GM21576 (cell line): ENCODE measurements at regions not wholly inside any gene's neighbourhood (a gene's known extent, or its start where the extent isn't known, plus 50 kb on each side); places are given as distances from the start of the nearest gene placed in this dataset.
"Not testable (repeated sequence)": the region's sequence is repeated elsewhere in the genome, so short reads cannot be mapped to it uniquely, and the experiment has no call there.

Experiments
- ATAC-seq: cut with Tn5 transposase; IDR thresholded peaks from one replicate; pipeline ENCODE4 v1.9.1; 2021; ENCODE audit warnings: mild to moderate bottlenecking, moderate library complexity; ENCODE audit not compliant: unreplicated experiment

- ATAC-seq: no peak
Measured at GRCh38 chr1:47680815-47681475, 243.1 kb downstream of the FOXD2 start.

- ATAC-seq: no peak
Measured at GRCh38 chr1:47681735-47682134, 243.9 kb downstream of the FOXD2 start.

GRCh38 chr1:47682198-47682597, 244.4 kb downstream of the FOXD2 start:
- no peak for ATAC-seq

- no peak for ATAC-seq
Measured at GRCh38 chr1:47682786-47683350, 245.0 kb downstream of the FOXD2 start.

- no peak for ATAC-seq
Measured at GRCh38 chr1:47683401-47683800, 245.6 kb downstream of the FOXD2 start.

- ATAC-seq: no peak
Measured at GRCh38 chr1:47684518-47684917, 246.7 kb downstream of the FOXD2 start.

- ATAC-seq: no peak
Measured at GRCh38 chr1:47684964-47685762, 247.3 kb downstream of the FOXD2 start.

GRCh38 chr1:47685763-47686066, 247.9 kb downstream of the FOXD2 start:
- no peak for ATAC-seq

- ATAC-seq: no peak
Measured at GRCh38 chr1:47686731-47687630, 249.1 kb downstream of the FOXD2 start.

GRCh38 chr1:47687631-47688460, 250.0 kb downstream of the FOXD2 start:
- ATAC-seq: no peak

GRCh38 chr1:47688461-47689296, 250.8 kb downstream of the FOXD2 start:
- ATAC-seq: no peak

- ATAC-seq: no peak
Measured at GRCh38 chr1:47689894-47690293, 252.1 kb downstream of the FOXD2 start.

GRCh38 chr1:47690341-47691250, 252.8 kb downstream of the FOXD2 start:
- ATAC-seq: no peak

GRCh38 chr1:47691293-47691692, 253.4 kb downstream of the FOXD2 start:
- ATAC-seq: not testable (repeated sequence)

- no peak for ATAC-seq
Measured at GRCh38 chr1:47692196-47692595, 254.4 kb downstream of the FOXD2 start.

- no peak for ATAC-seq
Measured at GRCh38 chr1:47693115-47693514, 255.3 kb downstream of the FOXD2 start.

- ATAC-seq: no peak
Measured at GRCh38 chr1:47694011-47694890, 256.4 kb downstream of the FOXD2 start.

- ATAC-seq: no peak
Measured at GRCh38 chr1:47696404-47696736, 258.5 kb downstream of the FOXD2 start.
